BLaER1 (cell line): ENCODE measurements at regions not wholly inside any gene's neighbourhood (a gene's known extent, or its start where the extent isn't known, plus 50 kb on each side); places are given as distances from the start of the nearest gene placed in this dataset.

Experiments used
- H3K27ac ChIP-seq: shearing (Covaris generic); formaldehyde crosslinking; 2 replicates; pipeline ENCODE4 v1.8.1; 2022
- H3K27me3 ChIP-seq: shearing (Covaris generic); formaldehyde crosslinking; 2 replicates; pipeline ENCODE4 v1.8.1; 2022
- H3K36me3 ChIP-seq: shearing (Covaris generic); formaldehyde crosslinking; 2 replicates; pipeline ENCODE4 v1.8.1; 2022
- H3K4me1 ChIP-seq: shearing (Covaris generic); formaldehyde crosslinking; 2 replicates; pipeline ENCODE4 v1.8.1; 2022
- H3K4me2 ChIP-seq: shearing (Covaris generic); formaldehyde crosslinking; 2 replicates; pipeline ENCODE4 v1.8.1; 2022
- H3K4me3 ChIP-seq: shearing (Covaris generic); formaldehyde crosslinking; 2 replicates; pipeline ENCODE4 v1.8.1; 2022
- H3K9ac ChIP-seq: shearing (Covaris generic); formaldehyde crosslinking; 2 replicates; pipeline ENCODE4 v1.8.1; 2022
- H3K9me3 ChIP-seq: shearing (Covaris generic); formaldehyde crosslinking; 2 replicates; pipeline ENCODE4 v1.8.1; 2022
- H4K20me1 ChIP-seq: shearing (Covaris generic); formaldehyde crosslinking; 2 replicates; pipeline ENCODE4 v1.8.1; 2022
- Cebpa-rat ChIP-seq: shearing (Covaris generic); IDR thresholded peaks from 2 replicates; pipeline ENCODE4 v1.8.1; 2022

GRCh38 chr9:89771205-89771604, 166.4 kb downstream of the GADD45G start:
- H3K4me3 ChIP-seq, result no peak overlapping the region
- H4K20me1 ChIP-seq, result no peaks in the 10 kb centered on the region
- no peak for TF ChIP-seq Cebpa-rat
- H3K4me1 ChIP-seq, result peaks cover 24% of the 10 kb centered on the region
- no peak overlapping the region for H3K9ac ChIP-seq
- no peaks in the 10 kb centered on the region for H3K27me3 ChIP-seq
- H3K9me3 ChIP-seq, result no peaks in the 10 kb centered on the region
- H3K36me3 ChIP-seq, result no peaks in the 10 kb centered on the region
- H3K4me2 ChIP-seq, result 0 out of 2 replicates have a peak overlapping the region, but pooled peaks have one; percentile 50
- no peak overlapping the region for H3K27ac ChIP-seq

GRCh38 chr9:89773170-89773569, 168.4 kb downstream of the GADD45G start:
- TF ChIP-seq Cebpa-rat, result no peak
- Histone ChIP-seq H3K4me2 (no peak overlapping the region), H3K9ac (no peak overlapping the region)

GRCh38 chr9:89774858-89775370, 170.1 kb downstream of the GADD45G start:
- Histone ChIP-seq H3K4me1 (peaks cover 42% of the 10 kb centered on the region), H3K27me3 (no peaks in the 10 kb centered on the region), H3K27ac (no peak overlapping the region), H3K9ac (no peak overlapping the region), H3K4me3 (no peak overlapping the region), H3K36me3 (no peaks in the 10 kb centered on the region), H4K20me1 (no peaks in the 10 kb centered on the region), H3K4me2 (no peak overlapping the region; the same call in 1 of the 2 replicates), H3K9me3 (no peaks in the 10 kb centered on the region)
- TF ChIP-seq Cebpa-rat, result no peak

More at GRCh38 chr9:89773170-89773569, 168.4 kb downstream of the GADD45G start:
- Histone ChIP-seq H3K4me1 (peaks cover 25% of the 10 kb centered on the region), H3K9me3 (no peaks in the 10 kb centered on the region), H3K27ac (no peak overlapping the region), H3K4me3 (no peak overlapping the region), H4K20me1 (no peaks in the 10 kb centered on the region), H3K27me3 (no peaks in the 10 kb centered on the region), H3K36me3 (no peaks in the 10 kb centered on the region)

- Histone ChIP-seq H3K36me3 (no peaks in the 10 kb centered on the region), H3K9me3 (no peaks in the 10 kb centered on the region), H3K4me3 (no peak overlapping the region), H3K4me2 (peak overlapping the region; percentile 12), H3K4me1 (peaks cover 41% of the 10 kb centered on the region), H3K27me3 (no peaks in the 10 kb centered on the region), H3K9ac (no peak overlapping the region), H4K20me1 (no peaks in the 10 kb centered on the region), H3K27ac (no peak overlapping the region)
- no peak for TF ChIP-seq Cebpa-rat
Observed at GRCh38 chr9:89775641-89776040, 170.8 kb downstream of the GADD45G start.

DNA sequence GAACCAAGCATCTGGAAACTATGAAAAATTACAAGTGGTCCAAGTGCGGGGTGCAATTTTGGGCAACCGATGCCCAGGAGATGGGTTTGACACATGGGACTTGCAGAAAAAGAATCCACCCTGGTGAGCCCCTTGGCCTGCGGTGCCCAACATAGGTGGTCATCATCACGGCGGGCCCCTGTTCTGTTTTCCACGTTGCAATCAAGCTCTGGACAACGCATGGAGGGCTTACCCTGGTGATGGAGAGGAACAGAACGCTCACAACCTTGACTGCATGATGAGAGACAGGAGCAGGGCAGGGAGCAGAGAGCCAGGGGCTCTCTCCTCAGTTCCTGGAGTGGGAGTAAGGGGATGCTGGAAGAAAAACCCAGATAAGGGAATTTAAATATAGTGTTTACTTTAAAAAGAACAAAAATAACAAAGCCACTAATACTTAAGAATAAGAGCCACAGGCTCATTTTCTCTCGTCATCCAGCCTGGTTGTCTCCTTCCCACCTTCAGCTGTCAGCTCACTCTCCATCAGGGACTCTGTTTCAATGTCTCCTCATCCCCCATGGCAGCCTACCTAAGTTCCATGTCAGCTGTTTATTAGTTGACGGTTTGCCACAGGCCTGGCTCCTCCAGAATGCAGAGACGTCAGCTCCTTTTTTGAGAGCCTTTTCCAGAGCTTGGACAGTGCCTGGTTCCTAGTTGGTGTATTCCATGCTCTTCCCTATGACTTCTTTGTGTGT, 172.1 kb downstream of the GADD45G start:
- Histone ChIP-seq H4K20me1 (no peaks in the 10 kb centered on the region), H3K9ac (no peak overlapping the region), H3K4me3 (no peak overlapping the region), H3K36me3 (no peaks in the 10 kb centered on the region), H3K4me1 (peaks cover 50% of the 10 kb centered on the region), H3K9me3 (no peaks in the 10 kb centered on the region), H3K27me3 (no peaks in the 10 kb centered on the region), H3K27ac (no peak overlapping the region), H3K4me2 (no peak overlapping the region)
- TF ChIP-seq Cebpa-rat, result no peak

DNA sequence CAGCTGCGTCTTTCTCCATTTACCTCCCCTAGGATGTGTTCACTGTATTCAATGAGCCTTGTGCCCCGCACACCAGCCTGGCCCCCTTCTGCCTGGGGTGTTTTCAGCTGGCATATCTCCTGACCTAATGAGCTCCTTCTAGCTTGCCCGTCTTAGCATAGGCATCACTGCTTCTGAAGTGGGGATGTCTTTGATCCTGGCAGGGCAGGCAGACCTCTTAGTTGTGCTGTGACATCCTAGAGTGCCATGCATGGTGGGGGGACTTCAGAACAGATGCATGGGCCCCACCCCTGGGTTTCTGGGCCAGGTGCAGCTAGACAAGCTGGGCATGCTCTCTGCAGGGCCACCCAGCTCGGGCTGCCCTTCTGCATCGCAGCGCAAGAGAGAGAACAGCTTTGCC, 172.7 kb downstream of the GADD45G start:
- no peak for TF ChIP-seq Cebpa-rat
- Histone ChIP-seq H3K36me3 (no peaks in the 10 kb centered on the region), H3K4me3 (no peak overlapping the region), H3K27me3 (no peaks in the 10 kb centered on the region), H3K9ac (no peak overlapping the region), H3K27ac (no peak overlapping the region), H3K4me1 (peaks cover 53% of the 10 kb centered on the region), H4K20me1 (no peaks in the 10 kb centered on the region), H3K4me2 (no peak overlapping the region), H3K9me3 (no peaks in the 10 kb centered on the region)

DNA sequence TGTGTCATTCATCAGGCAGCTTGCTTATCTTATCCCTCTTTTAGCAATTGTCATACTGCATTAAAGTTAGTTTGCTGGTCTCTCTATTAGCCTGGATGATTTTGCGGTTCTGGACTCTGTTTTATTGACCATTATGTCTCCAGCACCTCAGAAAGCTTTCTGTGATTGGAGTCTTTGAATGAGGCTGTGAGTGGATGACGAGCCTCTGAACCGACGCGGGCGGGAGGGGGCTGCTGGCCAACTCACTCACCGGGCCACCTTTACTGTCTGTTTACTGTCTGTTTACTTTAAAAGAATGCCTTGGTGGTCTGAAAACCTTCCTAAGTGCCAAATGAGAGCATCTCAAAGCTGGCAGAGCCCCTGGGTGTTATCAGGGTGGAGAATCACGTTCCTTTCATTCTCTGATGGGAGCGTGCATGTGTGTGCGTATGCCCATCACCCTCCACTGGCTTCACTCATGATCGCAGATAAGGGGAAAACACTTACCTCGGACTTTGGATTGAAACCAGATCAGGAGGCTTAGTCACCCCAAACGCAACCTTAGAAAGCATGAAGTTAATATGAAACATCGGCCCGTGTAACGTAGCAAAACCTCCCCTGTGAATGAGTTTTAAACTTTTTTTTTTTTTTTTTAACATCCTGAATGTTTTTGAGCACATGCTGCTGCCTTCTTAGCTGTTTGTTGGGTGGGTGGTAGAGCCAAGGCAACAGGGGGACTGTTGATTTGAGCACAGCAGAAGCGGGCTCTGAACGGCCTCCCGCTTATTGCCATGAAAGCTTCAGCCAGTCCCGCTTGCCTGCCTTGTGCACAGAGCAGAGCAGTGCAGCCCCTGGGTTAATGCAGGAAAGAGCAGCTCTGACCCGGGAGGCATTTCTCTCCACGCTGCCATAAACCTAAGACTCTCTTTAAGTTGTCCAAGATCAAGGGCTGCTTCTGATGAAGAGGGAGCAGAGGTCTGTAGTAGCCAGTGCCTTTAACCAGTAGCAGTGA, 173.6 kb downstream of the GADD45G start:
- no peak for TF ChIP-seq Cebpa-rat
- no peak overlapping the region for H3K9ac ChIP-seq
- H3K27ac ChIP-seq, result peak overlapping the region; percentile 8; the same call in 1 of the 2 replicates
- no peaks in the 10 kb centered on the region for H3K36me3 ChIP-seq
- no peak overlapping the region for H3K4me3 ChIP-seq
- H3K9me3 ChIP-seq, result no peaks in the 10 kb centered on the region
- peak overlapping the region; percentile 15 for H3K4me2 ChIP-seq
- H3K27me3 ChIP-seq, result no peaks in the 10 kb centered on the region
- H4K20me1 ChIP-seq, result no peaks in the 10 kb centered on the region
- H3K4me1 ChIP-seq, result peaks cover 52% of the 10 kb centered on the region

- Histone ChIP-seq H3K4me1 (peaks cover 52% of the 10 kb centered on the region), H4K20me1 (no peaks in the 10 kb centered on the region), H3K4me2 (no peak overlapping the region), H3K4me3 (no peak overlapping the region), H3K9ac (no peak overlapping the region), H3K36me3 (no peaks in the 10 kb centered on the region), H3K9me3 (no peaks in the 10 kb centered on the region), H3K27ac (no peak overlapping the region), H3K27me3 (no peaks in the 10 kb centered on the region)
- no peak for TF ChIP-seq Cebpa-rat
Observed at GRCh38 chr9:89779405-89780203, 174.8 kb downstream of the GADD45G start.

DNA sequence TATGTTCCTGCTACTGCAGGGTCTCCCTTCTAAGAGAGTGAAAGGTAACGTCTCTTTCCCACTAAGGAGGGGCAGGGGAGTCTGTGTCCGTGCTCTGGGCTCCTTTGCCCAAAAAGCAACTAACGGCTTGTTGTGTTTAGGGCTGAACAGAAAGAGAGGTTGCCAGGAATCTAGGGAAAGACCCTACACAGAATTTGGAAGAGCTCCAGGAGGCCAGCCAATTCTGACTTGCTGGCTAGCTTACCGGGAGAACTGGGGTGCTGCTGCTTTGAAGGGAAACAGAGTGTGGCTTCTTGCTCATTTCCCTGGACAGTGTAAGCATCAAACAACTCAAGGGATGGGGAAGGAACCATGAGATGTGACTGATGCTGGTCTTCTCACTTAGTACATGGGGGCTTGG, 176.1 kb downstream of the GADD45G start:
- H3K4me1 ChIP-seq, result peaks cover 46% of the 10 kb centered on the region
- H3K36me3 ChIP-seq, result no peaks in the 10 kb centered on the region
- H3K4me3 ChIP-seq, result no peak overlapping the region
- H3K27ac ChIP-seq, result peak overlapping the region; percentile 77
- H3K9me3 ChIP-seq, result no peaks in the 10 kb centered on the region
- peak overlapping the region; percentile 79 for H3K4me2 ChIP-seq
- H3K27me3 ChIP-seq, result no peaks in the 10 kb centered on the region
- H3K9ac ChIP-seq, result no peak overlapping the region; the same call in 1 of the 2 replicates
- TF ChIP-seq Cebpa-rat, result no peak
- H4K20me1 ChIP-seq, result no peaks in the 10 kb centered on the region
